ENCODE measurements at regions not wholly inside any gene's neighbourhood (a gene's known extent, or its start where the extent isn't known, plus 50 kb on each side); places are given as distances from the start of the nearest gene placed in this dataset.

DNA sequence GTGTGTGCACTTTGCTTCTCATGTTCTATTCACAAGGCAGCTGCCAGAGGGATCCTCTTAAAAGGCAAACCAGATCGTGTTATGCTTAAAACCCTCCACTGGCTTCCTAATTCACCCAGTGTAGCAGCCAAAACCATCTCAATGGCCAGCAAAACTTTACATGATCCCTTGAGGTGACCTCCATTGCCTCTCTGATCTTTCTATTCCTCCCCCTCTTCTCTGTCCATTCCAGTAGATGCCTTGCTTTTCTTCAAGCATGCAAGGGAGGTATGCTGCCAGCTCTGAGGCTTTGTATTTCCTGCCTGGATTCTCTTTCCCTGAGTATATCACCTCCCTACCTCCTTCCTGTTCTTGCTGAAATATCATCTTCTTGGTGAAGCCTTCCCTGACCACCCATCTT is 93.2 kb upstream of the KCNK2 start:
- Histone ChIP-seq H3K27ac (ENCODE audit: low read depth in 2 of 2, low read length in 1 of 2) (peak overlapping the region; percentile 76), H3K4me2 (no peak overlapping the region), H3K27me3 (ENCODE audit: insufficient read depth) (no peaks in the 10 kb centered on the region), H3K4me1 (ENCODE audit: control insufficient read depth in 1 of 2, insufficient read depth in 2 of 2, low read depth in 1 of 2, low read length in 1 of 2) (peaks cover 0 to 6% of the 10 kb centered on the region in 2 experiments; a peak in 1 of 4 replicates), H3K9ac (no peak overlapping the region), H3K9me2 (no peaks in the 10 kb centered on the region), H2AFZ (ENCODE audit: low read depth) (peak overlapping the region; percentile 64; the same call in 1 of the 2 replicates), H3K79me2 (ENCODE audit: insufficient read depth) (no peaks in the 10 kb centered on the region), H3K4me3 (ENCODE audit: low read depth in 2 of 2, low read length in 1 of 2) (no peak overlapping the region), H3K36me3 (replicated peaks in 1 of 2; ENCODE audit: control insufficient read depth in 1 of 2, insufficient read depth in 2 of 2, low read length in 1 of 2) (no peaks in the 10 kb centered on the region), H3K9me3 (no peaks in the 10 kb centered on the region), H3F3A (replicated peaks; ENCODE audit: insufficient read depth) (peaks cover 9% of the 10 kb centered on the region), H4K20me1 (ENCODE audit: insufficient read depth) (no peaks in the 10 kb centered on the region)
- TF ChIP-seq GATA2 (CRISPR knock-in tag; IDR thresholded peaks at IDR 0.05) (no peak), RAD21 (IDR thresholded peaks at IDR 0.05; ENCODE audit: low read length) (no peak), RXRA (IDR thresholded peaks at IDR 0.05; ENCODE audit: borderline replicate concordance, low read depth) (0 out of 2 replicates have a peak, but pooled peaks have one; percentile 35), FOXJ3 (CRISPR knock-in tag; IDR thresholded peaks at IDR 0.05) (no peak), JUND (IDR thresholded peaks at IDR 0.05) (no peak), EP300 (IDR thresholded peaks at IDR 0.05; ENCODE audit: borderline replicate concordance in 1 of 2, low read depth in 1 of 2, low read length in 1 of 2) (peak in 1 of 2 experiments; percentile 59; a peak in 1 of 4 replicates), SMC3 (IDR thresholded peaks at IDR 0.05; ENCODE audit: low read depth, low read length) (no peak), YY1 (IDR thresholded peaks at IDR 0.05; ENCODE audit: low read depth) (peak; percentile 67; the same call in 1 of the 2 replicates), TCF12 (IDR thresholded peaks at IDR 0.05) (peak; percentile 61), NRF1 (IDR thresholded peaks at IDR 0.05; ENCODE audit: low read depth, low read length) (no peak), TEAD4 (IDR thresholded peaks at IDR 0.05; ENCODE audit: borderline replicate concordance, insufficient read depth) (peak; percentile 40; the same call in 1 of the 2 replicates), MXI1 (IDR thresholded peaks at IDR 0.05; ENCODE audit: low read depth, low read length) (no peak), GABPA (IDR thresholded peaks at IDR 0.05; ENCODE audit: low read depth) (no peak), MEF2A (IDR thresholded peaks at IDR 0.05; ENCODE audit: borderline replicate concordance, low read depth) (no peak), FOXM1 (IDR thresholded peaks at IDR 0.05; ENCODE audit: low read depth) (no peak), POLR2AphosphoS5 (IDR thresholded peaks at IDR 0.05; ENCODE audit: low read depth, low read length) (no peak), CHD2 (IDR thresholded peaks at IDR 0.05; ENCODE audit: low read length, partially characterized antibody) (no peak), NFIC (IDR thresholded peaks at IDR 0.05; ENCODE audit: borderline replicate concordance) (peak; percentile 62; the same call in 1 of the 2 replicates), FOSL2 (IDR thresholded peaks at IDR 0.05; ENCODE audit: borderline replicate concordance, low read depth) (no peak)
- TF ChIP-seq, protein P1, sequence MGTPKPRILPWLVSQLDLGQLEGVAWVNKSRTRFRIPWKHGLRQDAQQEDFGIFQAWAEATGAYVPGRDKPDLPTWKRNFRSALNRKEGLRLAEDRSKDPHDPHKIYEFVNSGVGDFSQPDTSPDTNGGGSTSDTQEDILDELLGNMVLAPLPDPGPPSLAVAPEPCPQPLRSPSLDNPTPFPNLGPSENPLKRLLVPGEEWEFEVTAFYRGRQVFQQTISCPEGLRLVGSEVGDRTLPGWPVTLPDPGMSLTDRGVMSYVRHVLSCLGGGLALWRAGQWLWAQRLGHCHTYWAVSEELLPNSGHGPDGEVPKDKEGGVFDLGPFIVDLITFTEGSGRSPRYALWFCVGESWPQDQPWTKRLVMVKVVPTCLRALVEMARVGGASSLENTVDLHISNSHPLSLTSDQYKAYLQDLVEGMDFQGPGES (IDR thresholded peaks at IDR 0.05; ENCODE audit: low read depth, low read length): no peak
- TF ChIP-seq, protein P2, sequence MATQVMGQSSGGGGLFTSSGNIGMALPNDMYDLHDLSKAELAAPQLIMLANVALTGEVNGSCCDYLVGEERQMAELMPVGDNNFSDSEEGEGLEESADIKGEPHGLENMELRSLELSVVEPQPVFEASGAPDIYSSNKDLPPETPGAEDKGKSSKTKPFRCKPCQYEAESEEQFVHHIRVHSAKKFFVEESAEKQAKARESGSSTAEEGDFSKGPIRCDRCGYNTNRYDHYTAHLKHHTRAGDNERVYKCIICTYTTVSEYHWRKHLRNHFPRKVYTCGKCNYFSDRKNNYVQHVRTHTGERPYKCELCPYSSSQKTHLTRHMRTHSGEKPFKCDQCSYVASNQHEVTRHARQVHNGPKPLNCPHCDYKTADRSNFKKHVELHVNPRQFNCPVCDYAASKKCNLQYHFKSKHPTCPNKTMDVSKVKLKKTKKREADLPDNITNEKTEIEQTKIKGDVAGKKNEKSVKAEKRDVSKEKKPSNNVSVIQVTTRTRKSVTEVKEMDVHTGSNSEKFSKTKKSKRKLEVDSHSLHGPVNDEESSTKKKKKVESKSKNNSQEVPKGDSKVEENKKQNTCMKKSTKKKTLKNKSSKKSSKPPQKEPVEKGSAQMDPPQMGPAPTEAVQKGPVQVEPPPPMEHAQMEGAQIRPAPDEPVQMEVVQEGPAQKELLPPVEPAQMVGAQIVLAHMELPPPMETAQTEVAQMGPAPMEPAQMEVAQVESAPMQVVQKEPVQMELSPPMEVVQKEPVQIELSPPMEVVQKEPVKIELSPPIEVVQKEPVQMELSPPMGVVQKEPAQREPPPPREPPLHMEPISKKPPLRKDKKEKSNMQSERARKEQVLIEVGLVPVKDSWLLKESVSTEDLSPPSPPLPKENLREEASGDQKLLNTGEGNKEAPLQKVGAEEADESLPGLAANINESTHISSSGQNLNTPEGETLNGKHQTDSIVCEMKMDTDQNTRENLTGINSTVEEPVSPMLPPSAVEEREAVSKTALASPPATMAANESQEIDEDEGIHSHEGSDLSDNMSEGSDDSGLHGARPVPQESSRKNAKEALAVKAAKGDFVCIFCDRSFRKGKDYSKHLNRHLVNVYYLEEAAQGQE (IDR thresholded peaks at IDR 0.05; ENCODE audit: low read depth, low read length): no peak
- TF ChIP-seq, protein P3, sequence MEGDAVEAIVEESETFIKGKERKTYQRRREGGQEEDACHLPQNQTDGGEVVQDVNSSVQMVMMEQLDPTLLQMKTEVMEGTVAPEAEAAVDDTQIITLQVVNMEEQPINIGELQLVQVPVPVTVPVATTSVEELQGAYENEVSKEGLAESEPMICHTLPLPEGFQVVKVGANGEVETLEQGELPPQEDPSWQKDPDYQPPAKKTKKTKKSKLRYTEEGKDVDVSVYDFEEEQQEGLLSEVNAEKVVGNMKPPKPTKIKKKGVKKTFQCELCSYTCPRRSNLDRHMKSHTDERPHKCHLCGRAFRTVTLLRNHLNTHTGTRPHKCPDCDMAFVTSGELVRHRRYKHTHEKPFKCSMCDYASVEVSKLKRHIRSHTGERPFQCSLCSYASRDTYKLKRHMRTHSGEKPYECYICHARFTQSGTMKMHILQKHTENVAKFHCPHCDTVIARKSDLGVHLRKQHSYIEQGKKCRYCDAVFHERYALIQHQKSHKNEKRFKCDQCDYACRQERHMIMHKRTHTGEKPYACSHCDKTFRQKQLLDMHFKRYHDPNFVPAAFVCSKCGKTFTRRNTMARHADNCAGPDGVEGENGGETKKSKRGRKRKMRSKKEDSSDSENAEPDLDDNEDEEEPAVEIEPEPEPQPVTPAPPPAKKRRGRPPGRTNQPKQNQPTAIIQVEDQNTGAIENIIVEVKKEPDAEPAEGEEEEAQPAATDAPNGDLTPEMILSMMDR (IDR thresholded peaks at IDR 0.05): no peak
- TF ChIP-seq, protein P4, sequence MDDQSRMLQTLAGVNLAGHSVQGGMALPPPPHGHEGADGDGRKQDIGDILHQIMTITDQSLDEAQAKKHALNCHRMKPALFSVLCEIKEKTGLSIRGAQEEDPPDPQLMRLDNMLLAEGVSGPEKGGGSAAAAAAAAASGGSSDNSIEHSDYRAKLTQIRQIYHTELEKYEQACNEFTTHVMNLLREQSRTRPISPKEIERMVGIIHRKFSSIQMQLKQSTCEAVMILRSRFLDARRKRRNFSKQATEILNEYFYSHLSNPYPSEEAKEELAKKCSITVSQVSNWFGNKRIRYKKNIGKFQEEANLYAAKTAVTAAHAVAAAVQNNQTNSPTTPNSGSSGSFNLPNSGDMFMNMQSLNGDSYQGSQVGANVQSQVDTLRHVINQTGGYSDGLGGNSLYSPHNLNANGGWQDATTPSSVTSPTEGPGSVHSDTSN (IDR thresholded peaks at IDR 0.05): peak; percentile 34; the same call in 1 of the 2 replicates
- TF ChIP-seq, protein P5, sequence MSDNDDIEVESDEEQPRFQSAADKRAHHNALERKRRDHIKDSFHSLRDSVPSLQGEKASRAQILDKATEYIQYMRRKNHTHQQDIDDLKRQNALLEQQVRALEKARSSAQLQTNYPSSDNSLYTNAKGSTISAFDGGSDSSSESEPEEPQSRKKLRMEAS (IDR thresholded peaks at IDR 0.05; ENCODE audit: low read depth): peak; percentile 53; the same call in 1 of the 2 replicates
- TF ChIP-seq, protein P6, sequence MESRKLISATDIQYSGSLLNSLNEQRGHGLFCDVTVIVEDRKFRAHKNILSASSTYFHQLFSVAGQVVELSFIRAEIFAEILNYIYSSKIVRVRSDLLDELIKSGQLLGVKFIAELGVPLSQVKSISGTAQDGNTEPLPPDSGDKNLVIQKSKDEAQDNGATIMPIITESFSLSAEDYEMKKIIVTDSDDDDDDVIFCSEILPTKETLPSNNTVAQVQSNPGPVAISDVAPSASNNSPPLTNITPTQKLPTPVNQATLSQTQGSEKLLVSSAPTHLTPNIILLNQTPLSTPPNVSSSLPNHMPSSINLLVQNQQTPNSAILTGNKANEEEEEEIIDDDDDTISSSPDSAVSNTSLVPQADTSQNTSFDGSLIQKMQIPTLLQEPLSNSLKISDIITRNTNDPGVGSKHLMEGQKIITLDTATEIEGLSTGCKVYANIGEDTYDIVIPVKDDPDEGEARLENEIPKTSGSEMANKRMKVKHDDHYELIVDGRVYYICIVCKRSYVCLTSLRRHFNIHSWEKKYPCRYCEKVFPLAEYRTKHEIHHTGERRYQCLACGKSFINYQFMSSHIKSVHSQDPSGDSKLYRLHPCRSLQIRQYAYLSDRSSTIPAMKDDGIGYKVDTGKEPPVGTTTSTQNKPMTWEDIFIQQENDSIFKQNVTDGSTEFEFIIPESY (IDR thresholded peaks at IDR 0.05; ENCODE audit: borderline replicate concordance, low read depth): 0 out of 2 replicates have a peak, but pooled peaks have one; percentile 20
- DNase-seq: no peak
- POLR2A ChIA-PET: no interaction called here
- WGBS (ENCODE audit: low lambda C conversion rate): 19% methylated on average over 1 of the region's 1 CpG
- CTCF ChIA-PET: no interaction called here

Data from SK-N-SH (cell line).